Lower lobe of right lung (tissue), 2 donors: ENCODE measurements at regions not wholly inside any gene's neighbourhood (a gene's known extent, or its start where the extent isn't known, plus 50 kb on each side); places are given as distances from the start of the nearest gene placed in this dataset.
"Not testable (repeated sequence)": the region's sequence is repeated elsewhere in the genome, so short reads cannot be mapped to it uniquely, and the experiment has no call there.

Experiments
- ATAC-seq, 2 donors: fragments of 200-7000 bp; cut with Tn5 transposase; one replicate each; pipeline ENCODE4 v1.9.1; 2020 to 2022; ENCODE audit warnings: mild to moderate bottlenecking in 2 of 2, moderate library complexity in 2 of 2
- DNase-seq: peaks from one replicate; pipeline ENCODE4 v3.0.0-alpha.2; 2020
- H3K27ac ChIP-seq: fragments of 200-600 bp; one replicate; pipeline ENCODE4 v1.8.0; 2022
- H3K27me3 ChIP-seq: fragments of 200-600 bp; one replicate; pipeline ENCODE4 v1.8.0; 2022; ENCODE audit warnings: low read depth
- H3K36me3 ChIP-seq: fragments of 200-600 bp; one replicate; pipeline ENCODE4 v1.8.0; 2022; ENCODE audit warnings: mild to moderate bottlenecking
- H3K4me1 ChIP-seq: fragments of 200-600 bp; one replicate; pipeline ENCODE4 v1.8.0; 2022
- H3K4me3 ChIP-seq: fragments of 200-600 bp; one replicate; pipeline ENCODE4 v1.8.0; 2022; ENCODE audit warnings: mild to moderate bottlenecking
- H3K9me3 ChIP-seq: fragments of 200-600 bp; one replicate; pipeline ENCODE4 v1.8.0; 2022
- CTCF ChIP-seq: fragments of 200-600 bp; IDR thresholded peaks from one replicate; pipeline ENCODE4 v1.8.0; 2022; ENCODE audit warnings: antibody characterized with exemption, mild to moderate bottlenecking
- intact Hi-C: fragments of 100-400 bp; cut with DNase I; formaldehyde crosslinking; loops from one replicate; pipeline ENCODE4 v1.11.0; 2022
- donor health status: DM: no; HTN: yes; CAD: no; lungs with severe emphysema.

GRCh38 chr1:81738875-81739274 is 61.9 kb upstream of the ADGRL2 start:
- no peak for DNase-seq
- Histone ChIP-seq H3K27ac (no peak overlapping the region), H3K9me3 (no peaks in the 10 kb centered on the region), H3K27me3 (no peaks in the 10 kb centered on the region), H3K4me3 (no peak overlapping the region), H3K36me3 (no peaks in the 10 kb centered on the region), H3K4me1 (peaks cover 16% of the 10 kb centered on the region)
- intact Hi-C loops, result no loop called here
- ATAC-seq, result no peak
- TF ChIP-seq CTCF, result no peak

GRCh38 chr1:81733480-81733879 is 67.3 kb upstream of the ADGRL2 start:
- Histone ChIP-seq H3K4me3 (no peak overlapping the region), H3K36me3 (no peaks in the 10 kb centered on the region), H3K27me3 (no peaks in the 10 kb centered on the region), H3K9me3 (no peaks in the 10 kb centered on the region), H3K27ac (no peak overlapping the region), H3K4me1 (no peaks in the 10 kb centered on the region)
- DNase-seq (no peak), ATAC-seq (no peak)
- TF ChIP-seq CTCF, result no peak
- intact Hi-C loops, result no loop called here

- Histone ChIP-seq H3K36me3 (no peaks in the 10 kb centered on the region), H3K9me3 (no peaks in the 10 kb centered on the region), H3K27ac (no peak overlapping the region), H3K4me3 (no peak overlapping the region), H3K27me3 (no peaks in the 10 kb centered on the region), H3K4me1 (no peaks in the 10 kb centered on the region)
- DNase-seq, result no peak
- intact Hi-C loops, result no loop called here
- TF ChIP-seq CTCF, result no peak
- ATAC-seq, result no peak
Observed at GRCh38 chr1:81731989-81732388, 68.7 kb upstream of the ADGRL2 start.

DNA sequence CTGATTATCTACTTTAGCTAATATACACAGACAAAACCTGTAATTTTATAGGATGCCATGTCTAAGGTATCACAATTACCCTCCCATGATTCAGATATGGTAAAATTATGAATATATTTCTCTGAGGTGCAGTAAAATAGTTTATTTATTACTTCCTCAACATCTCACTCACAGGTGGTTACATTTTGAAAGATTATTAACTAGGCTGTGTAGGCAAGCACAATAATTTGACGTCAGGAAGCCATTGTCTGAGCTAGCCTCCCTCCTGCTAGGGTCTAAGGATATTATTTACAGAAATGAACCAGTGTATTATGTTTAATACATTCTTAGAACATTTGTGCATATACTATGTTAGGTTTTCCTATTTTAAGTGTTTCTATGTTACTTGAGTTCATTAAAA is 69.9 kb upstream of the ADGRL2 start:
- Histone ChIP-seq H3K27ac (no peak overlapping the region), H3K4me1 (no peaks in the 10 kb centered on the region), H3K36me3 (no peaks in the 10 kb centered on the region), H3K9me3 (no peaks in the 10 kb centered on the region), H3K27me3 (no peaks in the 10 kb centered on the region), H3K4me3 (no peak overlapping the region)
- TF ChIP-seq CTCF, result no peak
- ATAC-seq (no peak), DNase-seq (no peak)
- intact Hi-C loops, result no loop called here

GRCh38 chr1:81730299-81730698 is 70.4 kb upstream of the ADGRL2 start:
- H3K27ac ChIP-seq, intact Hi-C loops, H3K36me3 ChIP-seq, DNase-seq, H3K27me3 ChIP-seq, H3K4me1 ChIP-seq, H3K4me3 ChIP-seq, ATAC-seq, H3K9me3 ChIP-seq: not testable (repeated sequence)

DNA sequence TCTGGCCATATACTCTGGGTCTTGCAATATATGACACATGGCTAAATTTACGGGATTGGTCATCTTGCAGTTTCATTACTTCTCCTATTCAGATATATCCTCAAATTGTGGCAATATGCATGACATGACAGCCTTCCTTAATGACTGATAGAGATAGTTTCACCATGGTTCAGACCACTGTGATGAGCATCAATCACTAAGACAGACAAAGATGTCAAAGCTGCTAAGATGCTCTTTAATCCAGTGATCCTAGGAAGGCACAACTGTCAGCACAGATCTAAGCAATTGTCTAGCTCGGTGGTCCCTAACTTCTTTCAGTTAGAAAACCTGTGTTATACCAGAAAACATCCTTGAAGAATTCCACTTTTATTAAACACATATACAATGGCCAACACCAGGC is 70.9 kb upstream of the ADGRL2 start:
- no peak for TF ChIP-seq CTCF
- H3K4me1 ChIP-seq, result no peaks in the 10 kb centered on the region
- DNase-seq (no peak), ATAC-seq (no peak)
- H3K9me3 ChIP-seq, result no peaks in the 10 kb centered on the region
- no peaks in the 10 kb centered on the region for H3K36me3 ChIP-seq
- H3K4me3 ChIP-seq, result no peak overlapping the region
- H3K27ac ChIP-seq, result no peak overlapping the region
- intact Hi-C loops, result no loop called here
- no peaks in the 10 kb centered on the region for H3K27me3 ChIP-seq
